A673 (cell line): ENCODE measurements at regions not wholly inside any gene's neighbourhood (a gene's known extent, or its start where the extent isn't known, plus 50 kb on each side); places are given as distances from the start of the nearest gene placed in this dataset.

Experiments used
- BruUV-seq: library from RNA; stranded (reverse); fragments of 400-500 nt; replicated peaks from 2 replicates; lab custom pipeline; 2021; lab: Mats Ljungman, UMichigan
- CTCF ChIA-PET: fragments of 300-600 bp; sonication (Branson Sonifier 250); formaldehyde crosslinking; loops from one replicate; lab custom pipeline; 2022; ENCODE audit warnings: antibody characterized with exemption; lab: Charles Lee
- POLR2A ChIA-PET: fragments of 300-600 bp; sonication (Branson Sonifier 250); formaldehyde crosslinking; loops from one replicate; lab custom pipeline; 2022; ENCODE audit warnings: antibody characterized with exemption; ENCODE audit not compliant: low non-redundant PET; lab: Charles Lee
- DNase-seq: peaks from one replicate; pipeline ENCODE4 v3.0.0-alpha.2; 2015; ENCODE audit warnings: low spot score
- H3K27ac ChIP-seq: fragments of 200-600 bp; sonication (generic); 2 replicates; pipeline ENCODE4 v1.5.1; 2016; ENCODE audit warnings: mixed run types, low read depth, mild to moderate bottlenecking, mixed read lengths, antibody characterized with exemption, low read length; ENCODE audit not compliant: poor library complexity, severe bottlenecking
- H3K27me3 ChIP-seq: fragments of 200-600 bp; sonication (generic); replicated peaks from 2 replicates; pipeline ENCODE4 v1.6.1; 2017; ENCODE audit warnings: mixed run types, low read depth, mild to moderate bottlenecking, mixed read lengths, antibody characterized with exemption, low read length; ENCODE audit not compliant: insufficient read depth, poor library complexity
- H3K36me3 ChIP-seq: fragments of 200-600 bp; sonication (generic); 2 replicates; pipeline ENCODE4 v1.6.1; 2016; ENCODE audit warnings: mixed run types, mild to moderate bottlenecking, mixed read lengths, antibody characterized with exemption, low read length; ENCODE audit not compliant: insufficient read depth, poor library complexity, severe bottlenecking
- H3K4me1 ChIP-seq: fragments of 200-600 bp; sonication (generic); 2 replicates; pipeline ENCODE4 v1.6.1; 2017; ENCODE audit warnings: mixed run types, mild to moderate bottlenecking, mixed read lengths, antibody characterized with exemption, low read length; ENCODE audit not compliant: insufficient read depth, poor library complexity, severe bottlenecking
- H3K4me3 ChIP-seq: fragments of 200-600 bp; sonication (generic); 2 replicates; pipeline ENCODE4 v1.5.1; 2016; ENCODE audit warnings: low read depth, mixed run types, mild to moderate bottlenecking, mixed read lengths, low read length; ENCODE audit not compliant: poor library complexity, severe bottlenecking
- H3K9me3 ChIP-seq: fragments of 200-600 bp; sonication (generic); 2 replicates; pipeline ENCODE4 v1.6.1; 2016; ENCODE audit warnings: mixed run types, low read depth, mild to moderate bottlenecking, mixed read lengths, antibody characterized with exemption, low read length; ENCODE audit not compliant: poor library complexity, severe bottlenecking
- CTCF ChIP-seq: fragments of 300-800, 200-600 bp; sonication (generic); conservative IDR thresholded peaks from 2 replicates; pipeline ENCODE4 v1.5.1; 2017; ENCODE audit warnings: low read depth, mild to moderate bottlenecking, antibody characterized with exemption, low read length, moderate library complexity, mixed read lengths
- EZH2 ChIP-seq: fragments of 200-600 bp; sonication (generic); IDR thresholded peaks from 2 replicates; pipeline ENCODE4 v1.6.1; 2017; ENCODE audit warnings: borderline replicate concordance, low read depth, mild to moderate bottlenecking, mixed read lengths, antibody characterized with exemption, low read length; ENCODE audit not compliant: poor library complexity, severe bottlenecking
- intact Hi-C: fragments of 100-400 bp; cut with micrococcal nuclease; formaldehyde crosslinking; loops from one replicate; pipeline ENCODE4 v1.10.0; 2022; ENCODE audit not compliant: unreplicated experiment

- CTCF ChIA-PET: no interaction called here
- H3K4me1 ChIP-seq: no peaks in the 10 kb centered on the region
Measured at GRCh38 chr1:5157175-5157574, 502.8 kb downstream of the AJAP1 start.

DNA sequence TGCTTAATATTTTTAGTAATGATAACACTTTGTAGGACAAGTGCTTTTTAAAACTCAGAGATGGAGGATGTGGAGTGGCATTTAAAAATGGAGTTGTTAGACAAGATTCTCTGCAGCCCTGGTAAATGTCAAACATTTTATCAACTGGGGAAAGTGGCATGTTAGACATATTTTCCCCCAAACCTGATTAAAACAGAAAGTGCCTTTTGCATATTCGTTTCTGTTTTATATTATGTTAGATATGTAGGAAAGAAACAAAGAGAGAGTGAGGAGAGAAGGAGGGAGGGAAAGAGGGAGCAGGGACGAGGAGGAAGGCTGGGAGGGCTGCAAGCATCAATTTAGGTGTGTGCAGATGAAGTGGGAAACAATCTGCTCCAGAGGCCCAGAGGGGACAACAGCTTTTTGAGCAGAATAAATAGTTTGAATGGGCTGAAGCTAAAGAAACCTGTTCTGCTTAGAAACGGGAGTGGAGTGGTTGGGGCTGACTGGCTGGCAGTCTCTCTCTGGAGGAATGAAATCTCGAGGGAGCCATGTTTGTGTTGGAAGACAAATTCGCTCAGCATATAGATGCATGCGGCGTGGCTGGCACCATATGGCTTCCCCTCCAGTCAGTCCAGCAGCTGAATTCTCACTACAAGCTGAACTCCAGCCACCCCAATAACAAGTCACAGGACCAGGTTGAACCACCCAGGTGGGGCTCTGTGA, 502.2 kb downstream of the AJAP1 start:
- Histone ChIP-seq H3K9me3 (peaks cover 5% of the 10 kb centered on the region), H3K4me3 (no peak overlapping the region), H3K27ac (no peak overlapping the region), H3K27me3 (no peaks in the 10 kb centered on the region), H3K36me3 (no peaks in the 10 kb centered on the region), H3K4me1 (no peaks in the 10 kb centered on the region)
- POLR2A ChIA-PET: no interaction called here
- BruUV-seq: no TSS peak
- TF ChIP-seq CTCF (no peak), EZH2 (no peak)
- intact Hi-C loops: no loop called here
- no peak for DNase-seq
- CTCF ChIA-PET: no interaction called here

More at GRCh38 chr1:5157175-5157574, 502.8 kb downstream of the AJAP1 start:
- H3K4me3 ChIP-seq: no peak overlapping the region
- no peaks in the 10 kb centered on the region for H3K27me3 ChIP-seq
- POLR2A ChIA-PET: no interaction called here
- no peak overlapping the region for H3K27ac ChIP-seq
- no peak for TF ChIP-seq CTCF
- no peak for TF ChIP-seq EZH2
- H3K36me3 ChIP-seq: no peaks in the 10 kb centered on the region
- BruUV-seq: no TSS peak
- DNase-seq: no peak
- intact Hi-C loops: no loop called here
- peaks cover 5% of the 10 kb centered on the region for H3K9me3 ChIP-seq

GRCh38 chr1:5151511-5151910, 497.1 kb downstream of the AJAP1 start:
- no peaks in the 10 kb centered on the region for H3K4me1 ChIP-seq
- TF ChIP-seq CTCF (no peak), EZH2 (no peak)
- peaks cover under 1% of the 10 kb centered on the region for H3K9me3 ChIP-seq
- no peak overlapping the region for H3K27ac ChIP-seq
- intact Hi-C loops: no loop called here
- H3K4me3 ChIP-seq: no peak overlapping the region
- POLR2A ChIA-PET: no interaction called here
- DNase-seq: no peak
- BruUV-seq: no TSS peak
- CTCF ChIA-PET: no interaction called here
- H3K27me3 ChIP-seq: no peaks in the 10 kb centered on the region
- H3K36me3 ChIP-seq: no peaks in the 10 kb centered on the region
